ENCODE measurements at regions not wholly inside any gene's neighbourhood (a gene's known extent, or its start where the extent isn't known, plus 50 kb on each side); places are given as distances from the start of the nearest gene placed in this dataset.

GRCh38 chr10:61822781-61823230 lies 78.7 kb upstream of the ARID5B start:
- Histone ChIP-seq H3K27ac (no peak overlapping the region), H3K9me3 (no peaks in the 10 kb centered on the region), H3K36me3 (no peaks in the 10 kb centered on the region), H3K27me3 (no peaks in the 10 kb centered on the region), H3K4me3 (no peak overlapping the region), H3K4me1 (no peaks in the 10 kb centered on the region)
- WGBS, 2 donors, result 56 to 60% methylated on average over 3 of the region's 3 CpGs
- no peak for TF ChIP-seq EP300 (IDR thresholded peaks at IDR 0.05)
- TF ChIP-seq, protein P1, sequence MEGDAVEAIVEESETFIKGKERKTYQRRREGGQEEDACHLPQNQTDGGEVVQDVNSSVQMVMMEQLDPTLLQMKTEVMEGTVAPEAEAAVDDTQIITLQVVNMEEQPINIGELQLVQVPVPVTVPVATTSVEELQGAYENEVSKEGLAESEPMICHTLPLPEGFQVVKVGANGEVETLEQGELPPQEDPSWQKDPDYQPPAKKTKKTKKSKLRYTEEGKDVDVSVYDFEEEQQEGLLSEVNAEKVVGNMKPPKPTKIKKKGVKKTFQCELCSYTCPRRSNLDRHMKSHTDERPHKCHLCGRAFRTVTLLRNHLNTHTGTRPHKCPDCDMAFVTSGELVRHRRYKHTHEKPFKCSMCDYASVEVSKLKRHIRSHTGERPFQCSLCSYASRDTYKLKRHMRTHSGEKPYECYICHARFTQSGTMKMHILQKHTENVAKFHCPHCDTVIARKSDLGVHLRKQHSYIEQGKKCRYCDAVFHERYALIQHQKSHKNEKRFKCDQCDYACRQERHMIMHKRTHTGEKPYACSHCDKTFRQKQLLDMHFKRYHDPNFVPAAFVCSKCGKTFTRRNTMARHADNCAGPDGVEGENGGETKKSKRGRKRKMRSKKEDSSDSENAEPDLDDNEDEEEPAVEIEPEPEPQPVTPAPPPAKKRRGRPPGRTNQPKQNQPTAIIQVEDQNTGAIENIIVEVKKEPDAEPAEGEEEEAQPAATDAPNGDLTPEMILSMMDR (IDR thresholded peaks at IDR 0.05), result no peak
- no peak for TF ChIP-seq POLR2AphosphoS5 (IDR thresholded peaks at IDR 0.05)
- no peak for TF ChIP-seq POLR2A (IDR thresholded peaks at IDR 0.05)
- intact Hi-C loops (cut with DNase I), result no loop called here
- no peak for DNase-seq

GRCh38 chr10:61825001-61825400 lies 76.5 kb upstream of the ARID5B start:
- no peak for DNase-seq
- Histone ChIP-seq H3K27ac (no peak overlapping the region), H3K27me3 (no peaks in the 10 kb centered on the region), H3K4me3 (no peak overlapping the region), H3K9me3 (no peaks in the 10 kb centered on the region), H3K36me3 (no peaks in the 10 kb centered on the region), H3K4me1 (no peaks in the 10 kb centered on the region)
- 90 to 95% methylated on average over 5 of the region's 5 CpGs for WGBS, 2 donors
- intact Hi-C loops (cut with DNase I), result loop anchor here (5.0 kb wide), 1 partner anchor 33 kb away; no protein-coding TSS in a partner anchor
- no peak for TF ChIP-seq EP300 (IDR thresholded peaks at IDR 0.05)
- TF ChIP-seq POLR2AphosphoS5 (IDR thresholded peaks at IDR 0.05), result no peak

GRCh38 chr10:61825628-61826027 lies 75.9 kb upstream of the ARID5B start:
- intact Hi-C loops (cut with DNase I), result loop anchor here (5.0 kb wide), 1 partner anchor 33 kb away; no protein-coding TSS in a partner anchor
- Histone ChIP-seq H3K9me3 (no peaks in the 10 kb centered on the region), H3K4me3 (no peak overlapping the region), H3K27ac (no peak overlapping the region), H3K4me1 (no peaks in the 10 kb centered on the region), H3K36me3 (no peaks in the 10 kb centered on the region), H3K27me3 (no peaks in the 10 kb centered on the region)
- WGBS, 2 donors, result 83 to 84% methylated on average over 4 of the region's 4 CpGs
- TF ChIP-seq, protein P1 (IDR thresholded peaks at IDR 0.05), result no peak
- no peak for TF ChIP-seq EP300 (IDR thresholded peaks at IDR 0.05)
- no peak for TF ChIP-seq POLR2A (IDR thresholded peaks at IDR 0.05)
- TF ChIP-seq POLR2AphosphoS5 (IDR thresholded peaks at IDR 0.05), result no peak
- DNase-seq, result no peak

GRCh38 chr10:61828034-61828433 lies 73.5 kb upstream of the ARID5B start:
- Histone ChIP-seq H3K4me1 (no peaks in the 10 kb centered on the region), H3K36me3 (no peaks in the 10 kb centered on the region), H3K27ac (no peak overlapping the region), H3K4me3 (no peak overlapping the region), H3K27me3 (no peaks in the 10 kb centered on the region), H3K9me3 (no peaks in the 10 kb centered on the region)
- TF ChIP-seq POLR2A (IDR thresholded peaks at IDR 0.05), result no peak
- TF ChIP-seq, protein P1 (IDR thresholded peaks at IDR 0.05), result no peak
- no peak for TF ChIP-seq POLR2AphosphoS5 (IDR thresholded peaks at IDR 0.05)
- no peak for TF ChIP-seq EP300 (IDR thresholded peaks at IDR 0.05)
- 88 to 89% methylated on average over 1 of the region's 1 CpG for WGBS, 2 donors
- no peak for DNase-seq
- intact Hi-C loops (cut with DNase I), result loop anchor here (5.0 kb wide), 1 partner anchor 36 kb away; no protein-coding TSS in a partner anchor

- no peak for DNase-seq
- H3K9me3 ChIP-seq, result no peaks in the 10 kb centered on the region
- H3K4me1 ChIP-seq, result no peaks in the 10 kb centered on the region
- no peaks in the 10 kb centered on the region for H3K36me3 ChIP-seq
- intact Hi-C loops (cut with DNase I), result loop anchor here (5.0 kb wide), 1 partner anchor 36 kb away; no protein-coding TSS in a partner anchor
- no peak overlapping the region for H3K4me3 ChIP-seq
- no peaks in the 10 kb centered on the region for H3K27me3 ChIP-seq
- WGBS, 2 donors, result 93 to 94% methylated on average over 3 of the region's 3 CpGs
- no peak overlapping the region for H3K27ac ChIP-seq
- no peak for TF ChIP-seq POLR2AphosphoS5 (IDR thresholded peaks at IDR 0.05)
- TF ChIP-seq EP300 (IDR thresholded peaks at IDR 0.05), result no peak
- TF ChIP-seq POLR2A (IDR thresholded peaks at IDR 0.05), result no peak
- TF ChIP-seq, protein P1 (IDR thresholded peaks at IDR 0.05), result no peak
Measured at GRCh38 chr10:61828788-61829187, 72.7 kb upstream of the ARID5B start.
